ENCODE measurements at regions not wholly inside any gene's neighbourhood (a gene's known extent, or its start where the extent isn't known, plus 50 kb on each side); places are given as distances from the start of the nearest gene placed in this dataset.

DNA sequence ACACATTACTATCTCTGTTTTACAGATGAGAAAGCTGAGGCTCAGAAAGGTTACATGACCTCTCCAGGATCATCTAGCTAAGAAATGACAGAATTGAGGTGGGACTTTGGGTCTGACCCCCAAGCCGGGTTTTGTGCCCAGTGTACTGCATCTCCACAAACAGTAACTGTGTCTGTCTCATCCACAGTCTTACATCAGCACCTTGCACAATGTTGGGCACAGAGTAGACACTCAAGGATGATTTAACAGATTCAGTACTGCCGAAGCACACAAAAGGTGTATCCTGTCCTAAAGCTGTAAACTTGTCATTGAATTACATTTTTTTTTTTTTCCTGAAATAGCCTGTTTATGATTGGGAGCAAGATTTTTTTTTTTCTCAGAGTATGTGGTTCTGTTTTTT, 84.8 kb downstream of the ADCYAP1 start:
- TF ChIP-seq, protein P1, sequence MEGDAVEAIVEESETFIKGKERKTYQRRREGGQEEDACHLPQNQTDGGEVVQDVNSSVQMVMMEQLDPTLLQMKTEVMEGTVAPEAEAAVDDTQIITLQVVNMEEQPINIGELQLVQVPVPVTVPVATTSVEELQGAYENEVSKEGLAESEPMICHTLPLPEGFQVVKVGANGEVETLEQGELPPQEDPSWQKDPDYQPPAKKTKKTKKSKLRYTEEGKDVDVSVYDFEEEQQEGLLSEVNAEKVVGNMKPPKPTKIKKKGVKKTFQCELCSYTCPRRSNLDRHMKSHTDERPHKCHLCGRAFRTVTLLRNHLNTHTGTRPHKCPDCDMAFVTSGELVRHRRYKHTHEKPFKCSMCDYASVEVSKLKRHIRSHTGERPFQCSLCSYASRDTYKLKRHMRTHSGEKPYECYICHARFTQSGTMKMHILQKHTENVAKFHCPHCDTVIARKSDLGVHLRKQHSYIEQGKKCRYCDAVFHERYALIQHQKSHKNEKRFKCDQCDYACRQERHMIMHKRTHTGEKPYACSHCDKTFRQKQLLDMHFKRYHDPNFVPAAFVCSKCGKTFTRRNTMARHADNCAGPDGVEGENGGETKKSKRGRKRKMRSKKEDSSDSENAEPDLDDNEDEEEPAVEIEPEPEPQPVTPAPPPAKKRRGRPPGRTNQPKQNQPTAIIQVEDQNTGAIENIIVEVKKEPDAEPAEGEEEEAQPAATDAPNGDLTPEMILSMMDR (IDR thresholded peaks at IDR 0.05; ENCODE audit: insufficient read depth, low read length), result no peak
- TF ChIP-seq, protein P2, sequence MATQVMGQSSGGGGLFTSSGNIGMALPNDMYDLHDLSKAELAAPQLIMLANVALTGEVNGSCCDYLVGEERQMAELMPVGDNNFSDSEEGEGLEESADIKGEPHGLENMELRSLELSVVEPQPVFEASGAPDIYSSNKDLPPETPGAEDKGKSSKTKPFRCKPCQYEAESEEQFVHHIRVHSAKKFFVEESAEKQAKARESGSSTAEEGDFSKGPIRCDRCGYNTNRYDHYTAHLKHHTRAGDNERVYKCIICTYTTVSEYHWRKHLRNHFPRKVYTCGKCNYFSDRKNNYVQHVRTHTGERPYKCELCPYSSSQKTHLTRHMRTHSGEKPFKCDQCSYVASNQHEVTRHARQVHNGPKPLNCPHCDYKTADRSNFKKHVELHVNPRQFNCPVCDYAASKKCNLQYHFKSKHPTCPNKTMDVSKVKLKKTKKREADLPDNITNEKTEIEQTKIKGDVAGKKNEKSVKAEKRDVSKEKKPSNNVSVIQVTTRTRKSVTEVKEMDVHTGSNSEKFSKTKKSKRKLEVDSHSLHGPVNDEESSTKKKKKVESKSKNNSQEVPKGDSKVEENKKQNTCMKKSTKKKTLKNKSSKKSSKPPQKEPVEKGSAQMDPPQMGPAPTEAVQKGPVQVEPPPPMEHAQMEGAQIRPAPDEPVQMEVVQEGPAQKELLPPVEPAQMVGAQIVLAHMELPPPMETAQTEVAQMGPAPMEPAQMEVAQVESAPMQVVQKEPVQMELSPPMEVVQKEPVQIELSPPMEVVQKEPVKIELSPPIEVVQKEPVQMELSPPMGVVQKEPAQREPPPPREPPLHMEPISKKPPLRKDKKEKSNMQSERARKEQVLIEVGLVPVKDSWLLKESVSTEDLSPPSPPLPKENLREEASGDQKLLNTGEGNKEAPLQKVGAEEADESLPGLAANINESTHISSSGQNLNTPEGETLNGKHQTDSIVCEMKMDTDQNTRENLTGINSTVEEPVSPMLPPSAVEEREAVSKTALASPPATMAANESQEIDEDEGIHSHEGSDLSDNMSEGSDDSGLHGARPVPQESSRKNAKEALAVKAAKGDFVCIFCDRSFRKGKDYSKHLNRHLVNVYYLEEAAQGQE (IDR thresholded peaks at IDR 0.05; ENCODE audit: insufficient replicate concordance, low read depth), result no peak
- TF ChIP-seq POLR2AphosphoS5 (IDR thresholded peaks at IDR 0.05; ENCODE audit: low read depth) (no peak), GABPA (IDR thresholded peaks at IDR 0.05; ENCODE audit: low read depth) (no peak), SPI1 (IDR thresholded peaks at IDR 0.05; ENCODE audit: borderline replicate concordance, low read depth) (no peak)

Measured in HL-60 (cell line).